RWPE2 (cell line): ENCODE measurements at regions not wholly inside any gene's neighbourhood (a gene's known extent, or its start where the extent isn't known, plus 50 kb on each side); places are given as distances from the start of the nearest gene placed in this dataset.

ENCODE experiments used
- ATAC-seq: fragments of 200-7000 bp; cut with Tn5 transposase; 3 replicates; pipeline ENCODE4 v1.9.1; 2021; ENCODE audit warnings: low read depth
- DNase-seq: peaks from one replicate; pipeline ENCODE4 v3.0.0-alpha.2; 2020; ENCODE audit warnings: low spot score
- H3K27ac ChIP-seq: fragments of 450-650 bp; 2 replicates; pipeline ENCODE4 v1.5.1; 2017; ENCODE audit warnings: mild to moderate bottlenecking; ENCODE audit not compliant: poor library complexity, severe bottlenecking
- H3K27me3 ChIP-seq: fragments of 250-450 bp; sonication (Bioruptor Pico); 2 replicates; pipeline ENCODE4 v1.5.1; 2021; ENCODE audit warnings: mild to moderate bottlenecking, moderate library complexity; ENCODE audit not compliant: insufficient read depth, poor library complexity, severe bottlenecking
- H3K36me3 ChIP-seq: fragments of 250-450 bp; sonication (Bioruptor Pico); 2 replicates; pipeline ENCODE4 v1.5.1; 2020; ENCODE audit warnings: low read depth, mild to moderate bottlenecking, moderate library complexity
- H3K4me1 ChIP-seq: fragments of 250-450 bp; sonication (Bioruptor Pico); 2 replicates; pipeline ENCODE4 v1.5.1; 2021; ENCODE audit warnings: mild to moderate bottlenecking, moderate library complexity; ENCODE audit not compliant: insufficient read depth, poor library complexity, severe bottlenecking
- H3K4me3 ChIP-seq: fragments of 250-450 bp; sonication (Bioruptor Pico); 2 replicates; pipeline ENCODE4 v1.5.1; 2021; ENCODE audit warnings: mild to moderate bottlenecking, moderate library complexity; ENCODE audit not compliant: severe bottlenecking
- H3K9me3 ChIP-seq: fragments of 250-450 bp; sonication (Bioruptor Pico); 2 replicates; pipeline ENCODE4 v1.5.1; 2021; ENCODE audit warnings: mild to moderate bottlenecking, moderate library complexity; ENCODE audit not compliant: severe bottlenecking
- TF ChIP-seq, protein P1 (sequence below): fragments of 450-650 bp; IDR thresholded peaks from one replicate; pipeline ENCODE4 v1.5.1; 2017; ENCODE audit warnings: mild to moderate bottlenecking, moderate library complexity; ENCODE audit not compliant: poor library complexity, severe bottlenecking

DNA sequence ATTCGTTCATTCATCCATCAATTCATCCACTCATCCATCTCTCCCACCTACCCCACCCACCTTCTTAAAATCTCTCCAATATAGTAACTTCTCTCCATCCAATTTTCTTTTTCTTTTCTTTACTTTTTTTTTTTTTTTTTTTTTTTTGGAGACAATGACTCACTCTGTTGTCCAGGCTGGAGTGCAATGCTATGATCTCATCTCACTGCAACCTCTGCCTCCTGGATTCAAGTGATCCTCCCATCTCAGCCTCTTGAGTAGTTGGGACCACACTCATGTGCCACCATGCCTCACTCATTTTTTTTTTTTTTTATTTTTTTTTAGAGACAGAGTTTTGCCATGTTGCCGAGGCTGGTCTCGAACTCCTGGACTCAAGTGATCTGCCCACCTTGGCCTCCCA, 118.4 kb downstream of the SUDS3 start:
- TF ChIP-seq, protein P1, sequence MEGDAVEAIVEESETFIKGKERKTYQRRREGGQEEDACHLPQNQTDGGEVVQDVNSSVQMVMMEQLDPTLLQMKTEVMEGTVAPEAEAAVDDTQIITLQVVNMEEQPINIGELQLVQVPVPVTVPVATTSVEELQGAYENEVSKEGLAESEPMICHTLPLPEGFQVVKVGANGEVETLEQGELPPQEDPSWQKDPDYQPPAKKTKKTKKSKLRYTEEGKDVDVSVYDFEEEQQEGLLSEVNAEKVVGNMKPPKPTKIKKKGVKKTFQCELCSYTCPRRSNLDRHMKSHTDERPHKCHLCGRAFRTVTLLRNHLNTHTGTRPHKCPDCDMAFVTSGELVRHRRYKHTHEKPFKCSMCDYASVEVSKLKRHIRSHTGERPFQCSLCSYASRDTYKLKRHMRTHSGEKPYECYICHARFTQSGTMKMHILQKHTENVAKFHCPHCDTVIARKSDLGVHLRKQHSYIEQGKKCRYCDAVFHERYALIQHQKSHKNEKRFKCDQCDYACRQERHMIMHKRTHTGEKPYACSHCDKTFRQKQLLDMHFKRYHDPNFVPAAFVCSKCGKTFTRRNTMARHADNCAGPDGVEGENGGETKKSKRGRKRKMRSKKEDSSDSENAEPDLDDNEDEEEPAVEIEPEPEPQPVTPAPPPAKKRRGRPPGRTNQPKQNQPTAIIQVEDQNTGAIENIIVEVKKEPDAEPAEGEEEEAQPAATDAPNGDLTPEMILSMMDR = no peak
- no peak for DNase-seq

DNA sequence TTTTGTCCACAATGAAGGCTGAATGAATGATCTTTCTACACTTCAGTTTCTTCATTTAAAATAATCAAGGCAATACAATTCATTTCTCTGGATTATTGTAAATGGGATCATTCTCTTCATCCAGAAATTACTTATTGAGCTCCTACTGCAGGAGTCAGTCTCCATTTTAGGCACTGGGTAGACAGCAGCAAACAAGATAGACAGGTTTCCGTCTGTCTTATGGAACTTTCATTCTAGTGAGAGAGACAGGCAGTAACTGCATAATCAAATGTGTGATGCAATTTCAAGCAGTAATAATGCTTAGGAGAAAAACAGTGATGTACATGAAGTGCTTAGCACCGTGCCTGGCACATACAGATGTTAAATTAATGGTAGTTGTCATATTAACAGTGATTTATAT, 118.9 kb downstream of the SUDS3 start:
- Histone ChIP-seq H3K36me3 (no peaks in the 10 kb centered on the region), H3K4me1 (no peaks in the 10 kb centered on the region), H3K9me3 (no peaks in the 10 kb centered on the region), H3K4me3 (no peak overlapping the region), H3K27ac (no peak overlapping the region), H3K27me3 (no peaks in the 10 kb centered on the region)
- ATAC-seq (no peak), DNase-seq (no peak)
- TF ChIP-seq, protein P1 = no peak

More for the DNA sequence above, 118.4 kb downstream of the SUDS3 start:
- Histone ChIP-seq H3K27ac (no peak overlapping the region), H3K27me3 (no peaks in the 10 kb centered on the region), H3K9me3 (no peaks in the 10 kb centered on the region), H3K36me3 (no peaks in the 10 kb centered on the region), H3K4me3 (no peak overlapping the region), H3K4me1 (no peaks in the 10 kb centered on the region)
- no peak for ATAC-seq

DNA sequence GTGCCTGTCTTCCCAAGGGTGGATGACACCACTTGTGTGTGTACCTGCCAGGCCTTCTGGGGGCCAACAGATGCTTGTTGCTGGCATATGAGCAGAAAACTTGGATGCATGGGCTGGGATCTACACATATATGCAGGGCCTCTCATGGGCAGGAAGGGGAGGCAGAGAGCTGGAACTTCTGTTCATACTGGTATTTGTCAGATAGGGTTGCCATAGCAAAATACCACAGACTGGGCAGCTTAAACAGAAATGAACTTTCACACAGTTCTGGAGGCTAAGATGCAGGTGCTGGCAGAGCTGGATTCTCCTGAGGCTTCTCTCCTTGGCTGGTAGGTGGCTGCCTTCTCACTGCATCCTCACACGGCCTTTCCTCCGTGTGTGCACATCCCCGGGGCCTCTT, 121.8 kb downstream of the SUDS3 start:
- no peak for DNase-seq
- H3K27me3 ChIP-seq = no peaks in the 10 kb centered on the region
- TF ChIP-seq, protein P1 = no peak
- H3K4me1 ChIP-seq = no peaks in the 10 kb centered on the region
- H3K36me3 ChIP-seq = no peaks in the 10 kb centered on the region
- ATAC-seq = 0 out of 3 replicates have a peak, but pooled peaks have one; percentile 29
- no peak overlapping the region for H3K27ac ChIP-seq
- H3K9me3 ChIP-seq = no peaks in the 10 kb centered on the region
- H3K4me3 ChIP-seq = no peak overlapping the region

DNA sequence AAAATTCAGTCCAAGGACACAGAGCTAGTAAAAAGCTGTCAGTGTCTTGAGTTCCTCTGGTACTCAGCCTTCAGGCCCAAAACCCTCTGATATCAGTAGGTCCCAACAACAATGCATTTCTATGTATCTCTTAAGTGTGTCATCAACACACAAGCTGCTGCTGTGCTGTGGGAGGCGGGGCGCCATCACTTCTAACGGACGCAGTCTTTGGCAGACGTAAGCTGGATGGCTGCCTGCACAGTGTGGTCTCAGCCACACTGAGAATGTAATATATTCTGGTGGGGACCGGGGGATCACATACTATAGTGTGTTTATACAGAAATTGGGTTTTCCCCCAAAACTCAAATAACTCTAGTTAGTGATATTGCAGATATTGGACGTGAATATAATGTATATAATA, 123.9 kb downstream of the SUDS3 start:
- ATAC-seq = no peak
- Histone ChIP-seq H3K9me3 (no peaks in the 10 kb centered on the region), H3K4me1 (no peaks in the 10 kb centered on the region), H3K4me3 (no peak overlapping the region), H3K27ac (no peak overlapping the region), H3K36me3 (no peaks in the 10 kb centered on the region), H3K27me3 (no peaks in the 10 kb centered on the region)
- DNase-seq = no peak
- TF ChIP-seq, protein P1 = no peak

DNA sequence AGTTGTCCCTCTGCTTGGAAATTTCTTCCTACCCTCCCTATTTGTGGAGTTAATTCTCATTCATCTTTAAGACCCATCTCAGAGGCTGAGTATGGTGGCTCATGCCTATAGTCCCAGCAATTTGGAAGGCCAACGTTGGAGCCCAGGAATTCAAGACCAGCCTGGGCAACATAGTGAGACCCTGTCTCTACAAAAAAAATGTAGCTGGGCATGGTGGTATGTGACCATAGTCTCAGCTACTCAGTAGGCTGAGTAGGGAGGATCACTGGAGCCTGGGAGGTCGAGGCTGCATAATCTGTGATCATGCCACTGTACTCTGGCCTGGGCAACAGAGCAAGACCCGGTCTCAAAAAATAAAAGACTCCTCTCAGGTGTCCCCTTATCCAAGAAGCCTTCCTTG, 125.1 kb downstream of the SUDS3 start:
- no peak overlapping the region for H3K4me3 ChIP-seq
- no peak overlapping the region for H3K27ac ChIP-seq
- ATAC-seq = no peak
- TF ChIP-seq, protein P1 = no peak
- no peak for DNase-seq
- H3K4me1 ChIP-seq = no peaks in the 10 kb centered on the region
- no peaks in the 10 kb centered on the region for H3K27me3 ChIP-seq
- no peaks in the 10 kb centered on the region for H3K36me3 ChIP-seq
- H3K9me3 ChIP-seq = no peaks in the 10 kb centered on the region
